ENCODE measurements at regions not wholly inside any gene's neighbourhood (a gene's known extent, or its start where the extent isn't known, plus 50 kb on each side); places are given as distances from the start of the nearest gene placed in this dataset.
A peak's percentile ranks its signal among the peaks of the same experiment; 100 is the strongest.

DNA sequence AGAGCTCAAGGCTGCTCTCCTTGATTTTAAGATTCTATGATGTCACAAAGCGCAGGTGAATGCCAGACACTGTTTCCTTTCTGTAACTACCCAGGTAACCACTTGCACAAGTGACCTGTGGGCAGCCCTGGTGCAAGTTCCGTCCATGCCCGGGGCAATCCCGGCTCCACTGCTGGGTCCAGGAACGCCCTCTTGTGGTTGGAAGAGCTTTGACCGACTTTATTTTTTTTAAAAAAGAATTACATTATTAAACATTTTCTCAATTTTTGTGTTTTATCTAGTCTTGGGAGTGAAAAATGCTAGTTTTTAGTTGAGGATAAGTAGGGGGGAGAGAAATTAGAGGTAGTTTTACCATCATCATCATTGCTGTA lies 695.2 kb downstream of the QKI start:
- no peaks in the 10 kb centered on the region for H3K9me3 ChIP-seq
- no peak overlapping the region for H3K4me3 ChIP-seq
- 35 to 39% methylated on average over 6 of the region's 6 CpGs for WGBS, 2 donors
- TF ChIP-seq POLR2A (IDR thresholded peaks at IDR 0.05) (no peak), EP300 (IDR thresholded peaks at IDR 0.05) (no peak), CTCF (IDR thresholded peaks at IDR 0.05) (peak; percentile 36 to 59 (median 45))
- H3K27me3 ChIP-seq: no peaks in the 10 kb centered on the region
- no peaks in the 10 kb centered on the region for H3K36me3 ChIP-seq
- peak overlapping the region in 1 of 4 donors; percentile 4 for H3K27ac ChIP-seq
- peak in 1 of 2 donors; percentile 38 for DNase-seq (ENCODE audit: low spot score in 2 of 2)
- H3K4me1 ChIP-seq: peaks cover 0 to 13% (median 3%) of the 10 kb centered on the region in 4 donors

DNA sequence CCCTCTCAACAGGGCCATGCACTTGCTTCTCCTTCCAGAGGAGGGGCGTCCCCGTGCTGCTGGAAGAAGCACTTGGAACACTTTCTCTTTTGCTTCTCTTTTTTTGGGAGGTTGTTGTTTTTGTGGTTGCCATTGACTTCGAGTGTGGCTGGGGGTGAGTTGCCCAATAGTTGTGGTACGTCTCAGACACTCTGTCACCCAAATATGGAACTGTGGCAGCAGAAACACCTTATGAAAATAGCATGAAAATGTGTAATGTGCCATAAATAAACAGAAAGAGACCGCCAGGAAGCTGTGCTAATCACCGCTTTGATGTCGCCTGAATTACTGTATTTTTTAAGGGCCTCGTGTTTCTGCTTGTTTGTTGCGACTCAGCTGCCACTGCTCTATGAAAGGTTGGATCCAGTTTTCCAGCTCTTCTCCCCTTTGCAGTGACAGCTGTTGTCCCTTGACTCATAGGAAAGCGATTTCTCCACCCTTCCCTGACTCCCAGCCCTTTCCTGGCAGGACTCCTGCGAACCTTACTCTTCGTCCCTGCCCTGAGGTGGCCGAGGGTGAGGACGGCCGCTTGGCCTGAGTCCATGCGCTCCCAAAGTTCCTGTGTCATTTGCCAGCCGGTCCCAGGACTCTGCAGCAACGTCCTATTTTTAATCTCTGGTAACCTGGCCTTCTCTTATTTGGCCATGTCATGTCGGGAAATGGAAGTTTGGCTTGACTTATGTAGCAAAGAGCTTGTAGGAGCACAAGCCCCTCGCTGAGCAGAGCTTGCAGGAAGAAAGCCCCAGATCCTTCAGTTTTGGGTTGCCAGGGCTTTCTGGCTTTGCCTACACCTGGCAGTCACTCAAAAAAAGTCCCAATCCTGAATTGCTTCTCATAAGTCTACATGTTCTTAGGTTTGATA lies 694.6 kb downstream of the QKI start:
- no peaks in the 10 kb centered on the region for H3K9me3 ChIP-seq
- DNase-seq (ENCODE audit: low spot score in 2 of 2): peak in 1 of 2 donors; percentile 11
- peak overlapping the region in 1 of 4 donors; percentile 18 for H3K4me3 ChIP-seq
- H3K27me3 ChIP-seq: no peaks in the 10 kb centered on the region
- WGBS, 2 donors: 70 to 71% methylated on average over 20 of the region's 20 CpGs
- H3K27ac ChIP-seq: peak overlapping the region in 2 of 4 donors; percentile 4 to 40
- no peaks in the 10 kb centered on the region for H3K36me3 ChIP-seq
- H3K4me1 ChIP-seq: peaks cover 0 to 13% (median 3%) of the 10 kb centered on the region in 4 donors
- TF ChIP-seq CTCF (IDR thresholded peaks at IDR 0.05) (no peak), POLR2A (IDR thresholded peaks at IDR 0.05) (no peak), EP300 (IDR thresholded peaks at IDR 0.05) (peak in 1 of 2 donors; percentile 18)

- Histone ChIP-seq H3K36me3 (no peaks in the 10 kb centered on the region), H3K4me3 (no peak overlapping the region), H3K9me3 (no peaks in the 10 kb centered on the region), H3K4me1 (peaks cover 0 to 13% (median 3%) of the 10 kb centered on the region in 4 donors), H3K27me3 (no peaks in the 10 kb centered on the region), H3K27ac (no peak overlapping the region)
- no peak for DNase-seq (ENCODE audit: low spot score in 2 of 2)
- WGBS, 2 donors: 71 to 77% methylated on average over 4 of the region's 4 CpGs
- no peak for TF ChIP-seq CTCF (IDR thresholded peaks at IDR 0.05)
Observed at GRCh38 chr6:164108092-164108491, 693.6 kb downstream of the QKI start.

DNA sequence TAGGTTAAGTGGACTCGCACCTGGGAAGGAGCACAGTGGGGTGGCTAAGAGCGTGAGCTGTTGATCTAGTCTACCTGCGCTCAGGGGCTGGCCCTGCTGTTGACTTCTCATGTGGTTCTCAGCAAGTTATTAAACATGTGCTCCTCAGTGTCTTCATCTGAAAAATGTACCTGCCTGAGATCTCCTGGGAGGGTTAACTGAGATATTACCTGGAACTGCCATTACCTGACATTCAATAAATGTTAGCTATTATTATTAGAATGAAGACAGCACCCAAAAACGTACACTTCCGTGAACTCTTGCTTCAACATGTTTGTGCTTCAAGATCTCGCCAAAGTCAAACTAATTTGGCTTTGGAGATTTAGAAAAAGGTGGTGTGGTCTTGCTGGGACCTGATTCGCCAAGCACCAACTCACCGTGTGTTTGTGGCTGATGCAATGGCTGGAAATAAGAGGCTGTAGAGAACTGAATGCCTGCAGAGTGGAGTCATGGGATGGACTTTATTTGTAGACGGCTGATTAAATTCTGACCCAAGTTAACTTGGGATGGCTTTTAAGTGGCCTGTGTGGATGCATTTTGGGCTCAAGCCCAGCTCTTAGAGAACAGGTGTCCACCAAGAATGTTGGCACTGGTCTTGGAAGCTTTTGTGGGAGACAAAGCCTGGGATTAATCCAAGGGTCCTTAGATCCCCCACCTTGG lies 692.9 kb downstream of the QKI start:
- Histone ChIP-seq H3K27me3 (no peaks in the 10 kb centered on the region), H3K4me1 (peaks cover 0 to 19% (median 3%) of the 10 kb centered on the region in 4 donors), H3K9me3 (no peaks in the 10 kb centered on the region), H3K36me3 (no peaks in the 10 kb centered on the region), H3K4me3 (no peak overlapping the region), H3K27ac (no peak overlapping the region)
- 90 to 96% methylated on average over 9 of the region's 9 CpGs for WGBS, 2 donors
- TF ChIP-seq CTCF (IDR thresholded peaks at IDR 0.05) (no peak), POLR2A (IDR thresholded peaks at IDR 0.05) (no peak), EP300 (IDR thresholded peaks at IDR 0.05) (no peak)
- DNase-seq (ENCODE audit: low spot score in 2 of 2): no peak

DNA sequence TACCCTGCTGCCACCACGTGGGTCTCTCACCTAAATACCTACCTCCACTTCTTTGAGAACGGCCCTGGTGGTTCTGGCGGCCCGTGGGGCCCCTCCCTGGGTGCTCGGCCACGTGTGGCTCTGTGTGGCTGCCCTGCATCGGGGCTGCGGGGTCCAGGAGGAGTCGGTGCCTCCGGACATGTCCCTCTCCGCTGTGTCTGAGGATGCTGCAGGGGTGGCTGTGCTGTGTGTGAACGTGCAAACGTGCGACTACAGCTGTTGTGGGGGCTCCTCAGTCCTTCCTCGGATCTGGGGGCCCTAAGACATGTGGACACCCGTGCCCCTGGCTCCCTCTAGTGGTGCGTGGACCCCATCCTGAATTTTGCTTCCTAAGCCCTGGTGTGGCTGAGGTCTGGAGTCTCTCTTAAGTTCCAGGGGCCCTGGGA lies 691.8 kb downstream of the QKI start:
- 78 to 86% methylated on average over 10 to 17 of the region's 17 CpGs for WGBS, 2 donors
- TF ChIP-seq POLR2A (IDR thresholded peaks at IDR 0.05) (no peak), CTCF (IDR thresholded peaks at IDR 0.05) (peak; percentile 22 to 48 (median 39)), EP300 (IDR thresholded peaks at IDR 0.05) (no peak)
- Histone ChIP-seq H3K36me3 (no peaks in the 10 kb centered on the region), H3K27me3 (no peaks in the 10 kb centered on the region), H3K9me3 (no peaks in the 10 kb centered on the region), H3K4me3 (no peak overlapping the region), H3K4me1 (peaks cover 0 to 30% (median 3%) of the 10 kb centered on the region in 4 donors), H3K27ac (no peak overlapping the region)
- no peak for DNase-seq (ENCODE audit: low spot score in 2 of 2)

Data from tibial nerve (tissue), 4 donors.